ENCODE measurements at regions not wholly inside any gene's neighbourhood (a gene's known extent, or its start where the extent isn't known, plus 50 kb on each side); places are given as distances from the start of the nearest gene placed in this dataset.

GRCh38 chr2:6602471-6602870 is 263.2 kb downstream of the CMPK2 start:
- TF ChIP-seq CTCF (IDR thresholded peaks at IDR 0.05) (no peak), EP300 (IDR thresholded peaks at IDR 0.05) (no peak)
